Esophagus (tissue), 2 donors: ENCODE measurements at regions not wholly inside any gene's neighbourhood (a gene's known extent, or its start where the extent isn't known, plus 50 kb on each side); places are given as distances from the start of the nearest gene placed in this dataset.

Source experiments
- H3K27ac ChIP-seq, 2 donors: one replicate each; pipeline ENCODE4 v1.5.1; 2013; ENCODE audit warnings: low read depth in 2 of 2, mild to moderate bottlenecking in 2 of 2, inconsistent platforms in 1 of 2, low read length in 1 of 2, moderate library complexity in 1 of 2
- H3K27me3 ChIP-seq, 2 donors: one replicate each; pipeline ENCODE4 v1.6.1; 2013; ENCODE audit warnings: low read length in 2 of 2, control low read depth in 1 of 2, mild to moderate bottlenecking in 1 of 2; ENCODE audit not compliant: insufficient read depth in 2 of 2, control insufficient read depth in 1 of 2
- H3K36me3 ChIP-seq, 2 donors: one replicate each; pipeline ENCODE4 v1.6.1; 2013; ENCODE audit warnings: low read length in 1 of 2; ENCODE audit not compliant: control insufficient read depth in 2 of 2, insufficient read depth in 2 of 2
- H3K4me1 ChIP-seq, 2 donors: one replicate each; pipeline ENCODE4 v1.6.1; 2013; ENCODE audit warnings: low read length in 1 of 2; ENCODE audit not compliant: control insufficient read depth in 2 of 2, insufficient read depth in 2 of 2
- H3K4me3 ChIP-seq, 2 donors: one replicate each; pipeline ENCODE4 v1.5.1; 2013; ENCODE audit warnings: low read length in 2 of 2, mild to moderate bottlenecking in 2 of 2, low read depth in 1 of 2, moderate library complexity in 1 of 2
- H3K9me3 ChIP-seq, 2 donors: one replicate each; pipeline ENCODE4 v1.6.1; 2013; ENCODE audit warnings: mild to moderate bottlenecking in 2 of 2, low read depth in 1 of 2, low read length in 1 of 2, moderate library complexity in 1 of 2; ENCODE audit not compliant: control insufficient read depth in 2 of 2, insufficient read depth in 1 of 2
- WGBS, 2 donors: extraction: QIAGEN DNeasy Blood & Tissue Kit; methylation state at CpG; one replicate each; pipeline ENCODE4 v1.1.7; 2013; 5-methylcytosine and 5-hydroxymethylcytosine counted together
- donor health status: healthy with polysubstance abuse.
- donor health status: Bipolar disorder and iron deficiency.

GRCh38 chr6:51526049-51526448 is 561.4 kb downstream of the PKHD1 start:
- H3K36me3 ChIP-seq: no peaks in the 10 kb centered on the region
- no peak overlapping the region for H3K4me3 ChIP-seq
- no peak overlapping the region for H3K27ac ChIP-seq
- no peaks in the 10 kb centered on the region for H3K4me1 ChIP-seq
- H3K9me3 ChIP-seq: no peaks in the 10 kb centered on the region
- 89 to 92% methylated on average over 3 of the region's 3 CpGs for WGBS, 2 donors
- no peaks in the 10 kb centered on the region for H3K27me3 ChIP-seq

GRCh38 chr6:51526922-51527321 is 560.5 kb downstream of the PKHD1 start:
- no peak overlapping the region for H3K27ac ChIP-seq
- H3K36me3 ChIP-seq: no peaks in the 10 kb centered on the region
- H3K27me3 ChIP-seq: no peaks in the 10 kb centered on the region
- H3K9me3 ChIP-seq: no peaks in the 10 kb centered on the region
- H3K4me3 ChIP-seq: no peak overlapping the region
- no peaks in the 10 kb centered on the region for H3K4me1 ChIP-seq
- 74 to 85% methylated on average over 4 to 5 of the region's 5 CpGs for WGBS, 2 donors

- 91 to 97% methylated on average over 1 of the region's 1 CpG for WGBS, 2 donors
- Histone ChIP-seq H3K4me3 (no peak overlapping the region), H3K9me3 (no peaks in the 10 kb centered on the region)
Measured at GRCh38 chr6:51528556-51528955, 558.9 kb downstream of the PKHD1 start.

GRCh38 chr6:51529240-51529639 is 558.2 kb downstream of the PKHD1 start:
- 63 to 90% methylated on average over 1 of the region's 1 CpG for WGBS, 2 donors
- no peaks in the 10 kb centered on the region for H3K4me1 ChIP-seq
- no peaks in the 10 kb centered on the region for H3K36me3 ChIP-seq
- H3K27ac ChIP-seq: no peak overlapping the region
- H3K27me3 ChIP-seq: no peaks in the 10 kb centered on the region
- no peaks in the 10 kb centered on the region for H3K9me3 ChIP-seq
- no peak overlapping the region for H3K4me3 ChIP-seq

More at GRCh38 chr6:51528556-51528955, 558.9 kb downstream of the PKHD1 start:
- Histone ChIP-seq H3K27ac (no peak overlapping the region), H3K36me3 (no peaks in the 10 kb centered on the region), H3K4me1 (no peaks in the 10 kb centered on the region), H3K27me3 (no peaks in the 10 kb centered on the region)

GRCh38 chr6:51531623-51532022 is 555.8 kb downstream of the PKHD1 start:
- Histone ChIP-seq H3K4me1 (no peaks in the 10 kb centered on the region), H3K36me3 (no peaks in the 10 kb centered on the region), H3K27ac (no peak overlapping the region), H3K27me3 (no peaks in the 10 kb centered on the region), H3K9me3 (no peaks in the 10 kb centered on the region), H3K4me3 (no peak overlapping the region)
- WGBS, 2 donors: 63 to 69% methylated on average over 2 of the region's 2 CpGs

- 74 to 83% methylated on average over 3 of the region's 3 CpGs for WGBS, 2 donors
Measured at GRCh38 chr6:51533962-51534361, 553.5 kb downstream of the PKHD1 start.

GRCh38 chr6:51535327-51535726 is 552.1 kb downstream of the PKHD1 start:
- Histone ChIP-seq H3K27me3 (no peaks in the 10 kb centered on the region), H3K36me3 (no peaks in the 10 kb centered on the region), H3K4me1 (no peaks in the 10 kb centered on the region), H3K27ac (no peak overlapping the region), H3K4me3 (no peak overlapping the region), H3K9me3 (no peaks in the 10 kb centered on the region)
- 33 to 43% methylated on average over 1 of the region's 1 CpG for WGBS, 2 donors

More at GRCh38 chr6:51533962-51534361, 553.5 kb downstream of the PKHD1 start:
- Histone ChIP-seq H3K27ac (no peak overlapping the region), H3K4me3 (no peak overlapping the region), H3K27me3 (no peaks in the 10 kb centered on the region), H3K4me1 (no peaks in the 10 kb centered on the region), H3K36me3 (no peaks in the 10 kb centered on the region), H3K9me3 (no peaks in the 10 kb centered on the region)

- Histone ChIP-seq H3K9me3 (no peaks in the 10 kb centered on the region), H3K36me3 (no peaks in the 10 kb centered on the region), H3K4me3 (no peak overlapping the region), H3K4me1 (no peaks in the 10 kb centered on the region), H3K27me3 (no peaks in the 10 kb centered on the region), H3K27ac (no peak overlapping the region)
- WGBS, 2 donors: 85 to 88% methylated on average over 2 of the region's 2 CpGs
Measured at GRCh38 chr6:51536728-51537127, 550.7 kb downstream of the PKHD1 start.

GRCh38 chr6:51541847-51542246 is 545.6 kb downstream of the PKHD1 start:
- no peaks in the 10 kb centered on the region for H3K36me3 ChIP-seq
- H3K27ac ChIP-seq: no peak overlapping the region
- no peak overlapping the region for H3K4me3 ChIP-seq
- 30 to 39% methylated on average over 7 of the region's 7 CpGs for WGBS, 2 donors
- H3K9me3 ChIP-seq: no peaks in the 10 kb centered on the region
- no peaks in the 10 kb centered on the region for H3K27me3 ChIP-seq
- no peaks in the 10 kb centered on the region for H3K4me1 ChIP-seq

- 67 to 71% methylated on average over 4 of the region's 4 CpGs for WGBS, 2 donors
- no peaks in the 10 kb centered on the region for H3K9me3 ChIP-seq
- no peaks in the 10 kb centered on the region for H3K27me3 ChIP-seq
- no peaks in the 10 kb centered on the region for H3K36me3 ChIP-seq
- no peak overlapping the region for H3K4me3 ChIP-seq
- no peak overlapping the region for H3K27ac ChIP-seq
- no peaks in the 10 kb centered on the region for H3K4me1 ChIP-seq
Measured at GRCh38 chr6:51542475-51542874, 544.9 kb downstream of the PKHD1 start.
